Tibial nerve (tissue), 4 donors: ENCODE measurements at regions not wholly inside any gene's neighbourhood (a gene's known extent, or its start where the extent isn't known, plus 50 kb on each side); places are given as distances from the start of the nearest gene placed in this dataset.
A peak's percentile ranks its signal among the peaks of the same experiment; 100 is the strongest.

Source experiments
- DNase-seq, 2 donors: peaks; one replicate each; pipeline ENCODE4 v3.0.0-alpha.2; 2019; ENCODE audit warnings: low spot score in 2 of 2
- H3K27ac ChIP-seq, 4 donors: fragments of 200-600 bp; sonication (generic) in 3 of 4; one replicate each; pipeline ENCODE4 v1.5.1; 2017 to 2019; ENCODE audit warnings: mild to moderate bottlenecking in 1 of 4
- H3K27me3 ChIP-seq, 2 donors: fragments of 200-600 bp; sonication (generic) in 1 of 2; one replicate each; pipeline versions ENCODE4 v1.5.1 to v1.6.0; 2017 to 2019
- H3K36me3 ChIP-seq, 3 donors: fragments of 200-600 bp; sonication (generic); one replicate each; pipeline ENCODE4 v1.5.1; 2018 to 2019
- H3K4me1 ChIP-seq, 4 donors: fragments of 200-600 bp; sonication (generic) in 3 of 4; one replicate each; pipeline ENCODE4 v1.5.1; 2017 to 2019
- H3K4me3 ChIP-seq, 4 donors: fragments of 200-600 bp; sonication (generic) in 3 of 4; one replicate each; pipeline ENCODE4 v1.5.1; 2017 to 2019; ENCODE audit warnings: mild to moderate bottlenecking in 1 of 4, moderate library complexity in 1 of 4
- H3K9me3 ChIP-seq, 4 donors: fragments of 200-600 bp; sonication (generic) in 3 of 4; one replicate each; pipeline ENCODE4 v1.5.1; 2017 to 2019
- CTCF ChIP-seq, 5 experiments: fragments of 200-600 bp in 3 of 5; fragments of 450-650 bp in 2 of 5; sonication (generic) in 3 of 5; IDR thresholded peaks; one replicate each; pipeline ENCODE4 v1.5.1; 2016 to 2019; ENCODE audit warnings: antibody characterized with exemption in 5 of 5, mild to moderate bottlenecking in 3 of 5, moderate library complexity in 2 of 5
- EP300 ChIP-seq, 2 donors: sonication (generic); formaldehyde crosslinking; IDR thresholded peaks; one replicate each; pipeline ENCODE4 v1.6.1; 2017; ENCODE audit warnings: antibody characterized with exemption in 2 of 2, mild to moderate bottlenecking in 1 of 2
- POLR2A ChIP-seq, 2 donors: fragments of 450-650 bp; IDR thresholded peaks; one replicate each; pipeline ENCODE4 v1.6.1; 2017; ENCODE audit warnings: antibody characterized with exemption in 2 of 2, mild to moderate bottlenecking in 2 of 2, moderate library complexity in 2 of 2
- WGBS, 2 donors: methylation state at CpG; one replicate each; pipeline ENCODE4 v1.1.5; 2018; 5-methylcytosine and 5-hydroxymethylcytosine counted together

GRCh38 chr2:150783015-150783414, 295.5 kb upstream of the RND3 start:
- no peak for TF ChIP-seq CTCF (IDR thresholded peaks at IDR 0.05)
- no peak for TF ChIP-seq EP300 (IDR thresholded peaks at IDR 0.05)
- TF ChIP-seq POLR2A (IDR thresholded peaks at IDR 0.05): no peak
- whole genome bisulfite sequencing, 2 donors: 67 to 85% methylated on average over 3 of the region's 3 CpGs
- Histone ChIP-seq H3K36me3 (no peaks in the 10 kb centered on the region), H3K9me3 (no peaks in the 10 kb centered on the region), H3K27ac (no peak overlapping the region), H3K4me3 (no peak overlapping the region), H3K4me1 (peaks cover 0 to 36% (median 7%) of the 10 kb centered on the region in 4 donors), H3K27me3 (no peaks in the 10 kb centered on the region)
- DNase-seq: no peak

- DNase-seq: no peak
- no peak for TF ChIP-seq POLR2A (IDR thresholded peaks at IDR 0.05)
- TF ChIP-seq EP300 (IDR thresholded peaks at IDR 0.05): no peak
- TF ChIP-seq CTCF (IDR thresholded peaks at IDR 0.05): no peak
- no peak overlapping the region for H3K27ac ChIP-seq
- no peaks in the 10 kb centered on the region for H3K36me3 ChIP-seq
- no peaks in the 10 kb centered on the region for H3K9me3 ChIP-seq
- peaks cover 0 to 32% (median 5%) of the 10 kb centered on the region in 4 donors for H3K4me1 ChIP-seq
- WGBS, 2 donors: 91 to 92% methylated on average over 3 of the region's 3 CpGs
- no peak overlapping the region for H3K4me3 ChIP-seq
- H3K27me3 ChIP-seq: no peaks in the 10 kb centered on the region
These were observed 295.1 kb upstream of the RND3 start for GRCh38 chr2:150782613-150783012.

GRCh38 chr2:150781142-150781541, 293.7 kb upstream of the RND3 start:
- Histone ChIP-seq H3K27me3 (no peaks in the 10 kb centered on the region), H3K36me3 (no peaks in the 10 kb centered on the region), H3K9me3 (no peaks in the 10 kb centered on the region), H3K4me1 (peaks cover 0 to 18% (median 3%) of the 10 kb centered on the region in 4 donors), H3K4me3 (no peak overlapping the region), H3K27ac (no peak overlapping the region)
- DNase-seq: no peak
- TF ChIP-seq EP300 (IDR thresholded peaks at IDR 0.05) (no peak), POLR2A (IDR thresholded peaks at IDR 0.05) (no peak), CTCF (IDR thresholded peaks at IDR 0.05) (no peak)
- 73 to 81% methylated on average over 7 of the region's 7 CpGs for WGBS, 2 donors

- 12 to 19% methylated on average over 1 of the region's 1 CpG for WGBS, 2 donors
- TF ChIP-seq EP300 (IDR thresholded peaks at IDR 0.05) (no peak), CTCF (IDR thresholded peaks at IDR 0.05) (no peak), POLR2A (IDR thresholded peaks at IDR 0.05) (no peak)
- no peak overlapping the region for H3K4me3 ChIP-seq
- no peak for DNase-seq
- no peaks in the 10 kb centered on the region for H3K36me3 ChIP-seq
- H3K27me3 ChIP-seq: no peaks in the 10 kb centered on the region
- H3K27ac ChIP-seq: peak overlapping the region in 2 of 4 donors; percentile 26 to 41
- peaks cover 0 to 18% (median 3%) of the 10 kb centered on the region in 4 donors for H3K4me1 ChIP-seq
- H3K9me3 ChIP-seq: no peaks in the 10 kb centered on the region
These were observed 291.4 kb upstream of the RND3 start for GRCh38 chr2:150778828-150779227.

- no peaks in the 10 kb centered on the region for H3K36me3 ChIP-seq
- H3K27me3 ChIP-seq: no peaks in the 10 kb centered on the region
- no peak overlapping the region for H3K27ac ChIP-seq
- no peak for TF ChIP-seq CTCF (IDR thresholded peaks at IDR 0.05)
- no peak for TF ChIP-seq EP300 (IDR thresholded peaks at IDR 0.05)
- TF ChIP-seq POLR2A (IDR thresholded peaks at IDR 0.05): no peak
- no peak for DNase-seq
- H3K9me3 ChIP-seq: no peaks in the 10 kb centered on the region
- no peak overlapping the region for H3K4me3 ChIP-seq
- 81 to 86% methylated on average over 1 of the region's 1 CpG for WGBS, 2 donors
- no peaks in the 10 kb centered on the region for H3K4me1 ChIP-seq
These were observed 282.0 kb upstream of the RND3 start for GRCh38 chr2:150769421-150769820.
